Caco-2 (cell line): ENCODE measurements at regions not wholly inside any gene's neighbourhood (a gene's known extent, or its start where the extent isn't known, plus 50 kb on each side); places are given as distances from the start of the nearest gene placed in this dataset.

Experiments used
- BruUV-seq: library from RNA; stranded (reverse); fragments of 400-500 nt; replicated peaks from 2 replicates; lab custom pipeline; 2021; lab: Mats Ljungman, UMichigan
- CTCF ChIA-PET: fragments of 300-600 bp; sonication (Branson Sonifier 250); formaldehyde crosslinking; loops from one replicate; lab custom pipeline; 2022; ENCODE audit warnings: antibody characterized with exemption; lab: Charles Lee
- POLR2A ChIA-PET: fragments of 300-600 bp; sonication (Branson Sonifier 250); formaldehyde crosslinking; loops from one replicate; lab custom pipeline; 2022; ENCODE audit warnings: antibody characterized with exemption; lab: Charles Lee
- DNase-seq, 2 experiments: peaks; one replicate each; pipeline versions ENCODE4 v3.0.0 to v3.0.0-alpha.2; 2020 to 2022
- H3K27me3 ChIP-seq: replicated peaks from 2 replicates; pipeline ENCODE4 v1.6.0; 2011; ENCODE audit warnings: low read length; ENCODE audit not compliant: control insufficient read depth, insufficient read depth
- H3K36me3 ChIP-seq: 2 replicates; pipeline ENCODE4 v1.5.1; 2011; ENCODE audit warnings: low read length; ENCODE audit not compliant: control insufficient read depth, insufficient read depth
- H3K4me1 ChIP-seq: fragments of 250-450 bp; sonication (Bioruptor Pico); 2 replicates; pipeline ENCODE4 v1.5.1; 2020; ENCODE audit warnings: mild to moderate bottlenecking
- H3K4me3 ChIP-seq: 2 replicates; pipeline ENCODE4 v1.5.1; 2011; ENCODE audit warnings: low read depth, mild to moderate bottlenecking, control low read depth, low read length
- H3K9me3 ChIP-seq: fragments of 250-450 bp; sonication (Bioruptor Pico); 2 replicates; pipeline ENCODE4 v1.5.1; 2020; ENCODE audit warnings: mild to moderate bottlenecking, moderate library complexity
- H3K27ac Mint-ChIP-seq: one replicate; pipeline ENCODE4 v1.8.0; 2022; ENCODE audit warnings: mixed read lengths; ENCODE audit not compliant: unreplicated experiment
- H3K27me3 Mint-ChIP-seq: one replicate; pipeline ENCODE4 v1.8.0; 2022; ENCODE audit warnings: mixed read lengths; ENCODE audit not compliant: insufficient read depth, unreplicated experiment
- H3K36me3 Mint-ChIP-seq: one replicate; pipeline ENCODE4 v1.8.0; 2022; ENCODE audit warnings: mild to moderate bottlenecking, mixed read lengths; ENCODE audit not compliant: insufficient read depth, unreplicated experiment
- H3K4me1 Mint-ChIP-seq: one replicate; pipeline ENCODE4 v1.8.0; 2022; ENCODE audit warnings: low read depth, mixed read lengths; ENCODE audit not compliant: unreplicated experiment
- H3K4me3 Mint-ChIP-seq: one replicate; pipeline ENCODE4 v1.8.0; 2022; ENCODE audit warnings: mild to moderate bottlenecking, moderate library complexity, mixed read lengths; ENCODE audit not compliant: unreplicated experiment
- H3K9me3 Mint-ChIP-seq: one replicate; pipeline ENCODE4 v1.8.0; 2022; ENCODE audit warnings: mixed read lengths; ENCODE audit not compliant: unreplicated experiment
- intact Hi-C: fragments of 100-400 bp; cut with micrococcal nuclease; formaldehyde crosslinking; loops from one replicate; pipeline ENCODE4 v1.10.0; 2022; ENCODE audit not compliant: unreplicated experiment
- TF ChIP-seq, protein P1 (sequence below), 2 experiments: fragments of 200-600 bp in 1 of 2; IDR thresholded peaks; 1 replicate in 1 of 2; 2 replicates in 1 of 2; pipeline versions ENCODE4 v1.5.1 to v1.8.0; 2011 to 2022; ENCODE audit warnings: antibody characterized with exemption in 1 of 2, control low read depth in 1 of 2, inconsistent platforms in 1 of 2, low read depth in 1 of 2, low read length in 1 of 2, mild to moderate bottlenecking in 1 of 2, moderate library complexity in 1 of 2; ENCODE audit not compliant: insufficient read depth in 1 of 2, severe bottlenecking in 1 of 2, unreplicated experiment in 1 of 2

DNA sequence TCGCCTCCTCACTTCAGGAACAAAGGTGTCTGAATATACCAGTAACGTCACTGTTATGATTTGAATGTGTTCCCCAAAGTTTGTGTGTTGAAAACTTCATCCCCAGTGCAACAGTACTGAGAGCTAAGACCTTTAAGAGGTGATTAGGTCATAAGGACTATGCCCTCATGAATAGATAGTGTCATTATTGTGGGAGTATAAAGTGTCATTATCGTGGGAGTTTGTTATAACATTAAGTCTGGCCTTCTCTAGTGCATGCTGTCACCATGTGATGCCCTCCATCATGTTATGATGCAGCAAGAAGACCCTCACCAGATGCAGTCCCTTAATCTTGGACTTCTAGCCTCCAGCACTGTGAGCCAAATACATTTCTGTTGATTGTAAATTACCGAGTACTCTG, 53.7 kb upstream of the TLE3 start:
- ChIA-PET POLR2A (interaction anchor here (0.9 kb wide), 1 partner anchor 699 kb away, joined by 3 read pairs; the partner anchor contains the start of gene RPLP1), CTCF (no interaction called here)
- H3K4me1 Mint-ChIP-seq: peaks cover 31% of the 10 kb centered on the region
- no peak overlapping the region for H3K4me3 ChIP-seq
- no peak overlapping the region for H3K27ac Mint-ChIP-seq
- intact Hi-C loops: no loop called here
- no peaks in the 10 kb centered on the region for H3K36me3 Mint-ChIP-seq
- H3K27me3 ChIP-seq: no peaks in the 10 kb centered on the region
- H3K4me3 Mint-ChIP-seq: no peak overlapping the region
- no peaks in the 10 kb centered on the region for H3K9me3 Mint-ChIP-seq
- DNase-seq: no peak
- no peaks in the 10 kb centered on the region for H3K9me3 ChIP-seq
- no peaks in the 10 kb centered on the region for H3K36me3 ChIP-seq
- TF ChIP-seq, protein P1, sequence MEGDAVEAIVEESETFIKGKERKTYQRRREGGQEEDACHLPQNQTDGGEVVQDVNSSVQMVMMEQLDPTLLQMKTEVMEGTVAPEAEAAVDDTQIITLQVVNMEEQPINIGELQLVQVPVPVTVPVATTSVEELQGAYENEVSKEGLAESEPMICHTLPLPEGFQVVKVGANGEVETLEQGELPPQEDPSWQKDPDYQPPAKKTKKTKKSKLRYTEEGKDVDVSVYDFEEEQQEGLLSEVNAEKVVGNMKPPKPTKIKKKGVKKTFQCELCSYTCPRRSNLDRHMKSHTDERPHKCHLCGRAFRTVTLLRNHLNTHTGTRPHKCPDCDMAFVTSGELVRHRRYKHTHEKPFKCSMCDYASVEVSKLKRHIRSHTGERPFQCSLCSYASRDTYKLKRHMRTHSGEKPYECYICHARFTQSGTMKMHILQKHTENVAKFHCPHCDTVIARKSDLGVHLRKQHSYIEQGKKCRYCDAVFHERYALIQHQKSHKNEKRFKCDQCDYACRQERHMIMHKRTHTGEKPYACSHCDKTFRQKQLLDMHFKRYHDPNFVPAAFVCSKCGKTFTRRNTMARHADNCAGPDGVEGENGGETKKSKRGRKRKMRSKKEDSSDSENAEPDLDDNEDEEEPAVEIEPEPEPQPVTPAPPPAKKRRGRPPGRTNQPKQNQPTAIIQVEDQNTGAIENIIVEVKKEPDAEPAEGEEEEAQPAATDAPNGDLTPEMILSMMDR (IDR thresholded peaks at IDR 0.05; ENCODE audit: insufficient read depth in 1 of 2, low read depth in 1 of 2, low read length in 1 of 2, severe bottlenecking in 1 of 2, unreplicated experiment in 1 of 2): no peak
- H3K27me3 Mint-ChIP-seq: no peaks in the 10 kb centered on the region
- no TSS peak for BruUV-seq
- H3K4me1 ChIP-seq: peaks cover 19% of the 10 kb centered on the region

DNA sequence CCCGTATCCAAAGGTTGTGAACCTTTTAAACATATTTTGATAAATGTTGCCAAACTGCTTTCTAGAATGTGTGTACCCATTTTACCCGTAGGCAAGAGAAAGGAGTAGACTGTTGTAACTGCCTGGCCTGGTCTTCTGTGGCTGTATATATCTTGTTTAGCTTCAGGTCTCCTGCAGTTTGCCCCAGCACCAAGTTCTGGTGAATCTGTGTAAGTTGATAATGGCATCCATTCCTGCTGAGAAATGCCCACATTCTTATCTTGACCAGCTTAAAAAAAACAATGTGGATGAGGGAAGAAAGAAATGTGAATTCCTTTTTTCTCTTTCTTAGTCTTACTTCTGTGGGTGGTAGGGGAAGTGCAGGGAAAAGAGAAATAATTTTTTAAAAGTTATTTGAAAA, 53.3 kb upstream of the TLE3 start:
- ChIA-PET CTCF (no interaction called here), POLR2A (interaction anchor here (0.9 kb wide), 1 partner anchor 698 kb away, joined by 3 read pairs; the partner anchor contains the start of gene RPLP1)
- intact Hi-C loops: no loop called here
- H3K4me3 Mint-ChIP-seq: no peak overlapping the region
- no peaks in the 10 kb centered on the region for H3K9me3 Mint-ChIP-seq
- DNase-seq: no peak
- H3K36me3 ChIP-seq: no peaks in the 10 kb centered on the region
- peaks cover 19% of the 10 kb centered on the region for H3K4me1 ChIP-seq
- no peaks in the 10 kb centered on the region for H3K36me3 Mint-ChIP-seq
- no peaks in the 10 kb centered on the region for H3K9me3 ChIP-seq
- H3K4me3 ChIP-seq: no peak overlapping the region
- peaks cover 26% of the 10 kb centered on the region for H3K4me1 Mint-ChIP-seq
- TF ChIP-seq, protein P1 (IDR thresholded peaks at IDR 0.05; ENCODE audit: insufficient read depth in 1 of 2, low read depth in 1 of 2, low read length in 1 of 2, severe bottlenecking in 1 of 2, unreplicated experiment in 1 of 2): no peak
- BruUV-seq: no TSS peak
- H3K27me3 Mint-ChIP-seq: no peaks in the 10 kb centered on the region
- no peak overlapping the region for H3K27ac Mint-ChIP-seq
- H3K27me3 ChIP-seq: no peaks in the 10 kb centered on the region

DNA sequence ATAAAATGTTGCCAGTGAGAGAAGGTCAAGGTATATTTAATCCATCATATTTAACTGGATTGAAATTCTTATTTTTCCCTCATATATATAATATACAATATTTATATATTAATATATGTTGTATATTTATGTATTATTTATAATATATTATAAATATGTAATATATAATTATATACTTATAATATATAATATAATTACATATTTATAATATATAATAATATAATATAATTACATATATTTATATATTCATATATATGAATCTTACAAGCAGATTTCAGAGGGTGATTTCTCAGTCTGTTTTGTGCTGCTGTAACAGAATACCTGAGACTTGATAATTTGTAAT, 52.7 kb upstream of the TLE3 start:
- H3K4me3 Mint-ChIP-seq: no peak overlapping the region
- Histone ChIP-seq H3K36me3 (no peaks in the 10 kb centered on the region), H3K27me3 (no peaks in the 10 kb centered on the region), H3K4me3 (no peak overlapping the region), H3K9me3 (no peaks in the 10 kb centered on the region), H3K4me1 (peaks cover 19% of the 10 kb centered on the region)
- intact Hi-C loops: no loop called here
- TF ChIP-seq, protein P1 (IDR thresholded peaks at IDR 0.05; ENCODE audit: insufficient read depth in 1 of 2, low read depth in 1 of 2, low read length in 1 of 2, severe bottlenecking in 1 of 2, unreplicated experiment in 1 of 2): no peak
- CTCF ChIA-PET: no interaction called here
- H3K36me3 Mint-ChIP-seq: no peaks in the 10 kb centered on the region
- H3K27me3 Mint-ChIP-seq: no peaks in the 10 kb centered on the region
- H3K4me1 Mint-ChIP-seq: peaks cover 25% of the 10 kb centered on the region
- H3K27ac Mint-ChIP-seq: no peak overlapping the region
- POLR2A ChIA-PET: no interaction called here
- BruUV-seq: no TSS peak
- no peaks in the 10 kb centered on the region for H3K9me3 Mint-ChIP-seq
- DNase-seq: no peak
